ENCODE measurements at regions not wholly inside any gene's neighbourhood (a gene's known extent, or its start where the extent isn't known, plus 50 kb on each side); places are given as distances from the start of the nearest gene placed in this dataset.

DNA sequence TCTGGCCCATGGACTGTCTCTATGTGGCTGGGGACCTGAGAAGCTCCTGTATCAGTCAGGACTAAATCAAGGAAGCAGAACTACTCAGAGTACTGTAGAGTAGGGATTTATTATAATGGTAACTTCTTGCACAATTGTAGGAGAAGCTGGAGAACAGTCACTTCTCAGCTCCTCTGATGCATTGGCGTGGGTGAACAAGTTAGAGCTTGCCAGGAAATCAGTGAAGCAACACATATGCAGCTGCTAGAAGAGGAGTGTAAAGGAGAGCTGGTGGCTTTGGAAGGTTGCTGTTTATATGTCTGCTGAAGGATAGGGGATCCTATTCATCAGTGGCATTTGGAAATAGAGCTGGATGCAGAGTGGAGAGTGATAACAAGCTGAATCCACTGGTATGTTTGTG lies 215.5 kb upstream of the CWC22 start:
- no peak for TF ChIP-seq EZH2phosphoT487 (IDR thresholded peaks at IDR 0.05; ENCODE audit: borderline replicate concordance, low read depth)
- TF ChIP-seq RFX5 (IDR thresholded peaks at IDR 0.05; ENCODE audit: low read length), result no peak
- no peak for TF ChIP-seq CTCF (IDR thresholded peaks at IDR 0.05)
- no peak for TF ChIP-seq SMC3 (IDR thresholded peaks at IDR 0.05; ENCODE audit: low read depth, low read length)
- no peak for TF ChIP-seq RXRA (IDR thresholded peaks at IDR 0.05; ENCODE audit: borderline replicate concordance, low read depth)
- TF ChIP-seq, protein P1, sequence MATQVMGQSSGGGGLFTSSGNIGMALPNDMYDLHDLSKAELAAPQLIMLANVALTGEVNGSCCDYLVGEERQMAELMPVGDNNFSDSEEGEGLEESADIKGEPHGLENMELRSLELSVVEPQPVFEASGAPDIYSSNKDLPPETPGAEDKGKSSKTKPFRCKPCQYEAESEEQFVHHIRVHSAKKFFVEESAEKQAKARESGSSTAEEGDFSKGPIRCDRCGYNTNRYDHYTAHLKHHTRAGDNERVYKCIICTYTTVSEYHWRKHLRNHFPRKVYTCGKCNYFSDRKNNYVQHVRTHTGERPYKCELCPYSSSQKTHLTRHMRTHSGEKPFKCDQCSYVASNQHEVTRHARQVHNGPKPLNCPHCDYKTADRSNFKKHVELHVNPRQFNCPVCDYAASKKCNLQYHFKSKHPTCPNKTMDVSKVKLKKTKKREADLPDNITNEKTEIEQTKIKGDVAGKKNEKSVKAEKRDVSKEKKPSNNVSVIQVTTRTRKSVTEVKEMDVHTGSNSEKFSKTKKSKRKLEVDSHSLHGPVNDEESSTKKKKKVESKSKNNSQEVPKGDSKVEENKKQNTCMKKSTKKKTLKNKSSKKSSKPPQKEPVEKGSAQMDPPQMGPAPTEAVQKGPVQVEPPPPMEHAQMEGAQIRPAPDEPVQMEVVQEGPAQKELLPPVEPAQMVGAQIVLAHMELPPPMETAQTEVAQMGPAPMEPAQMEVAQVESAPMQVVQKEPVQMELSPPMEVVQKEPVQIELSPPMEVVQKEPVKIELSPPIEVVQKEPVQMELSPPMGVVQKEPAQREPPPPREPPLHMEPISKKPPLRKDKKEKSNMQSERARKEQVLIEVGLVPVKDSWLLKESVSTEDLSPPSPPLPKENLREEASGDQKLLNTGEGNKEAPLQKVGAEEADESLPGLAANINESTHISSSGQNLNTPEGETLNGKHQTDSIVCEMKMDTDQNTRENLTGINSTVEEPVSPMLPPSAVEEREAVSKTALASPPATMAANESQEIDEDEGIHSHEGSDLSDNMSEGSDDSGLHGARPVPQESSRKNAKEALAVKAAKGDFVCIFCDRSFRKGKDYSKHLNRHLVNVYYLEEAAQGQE (IDR thresholded peaks at IDR 0.05; ENCODE audit: low read depth, low read length), result no peak

All from SK-N-SH (cell line).